ENCODE measurements at regions not wholly inside any gene's neighbourhood (a gene's known extent, or its start where the extent isn't known, plus 50 kb on each side); places are given as distances from the start of the nearest gene placed in this dataset.

GRCh38 chr4:96056346-96056934, 216.5 kb downstream of the PDHA2 start:
- POLR2A ChIA-PET: no interaction called here
- intact Hi-C loops (cut with micrococcal nuclease; ENCODE audit: unreplicated experiment) (no loop called here), in situ Hi-C loops (cut with HindIII; ENCODE audit: low pct_unique_long_range_greater_than_20kb, low sequenced_read_pairs) (no loop called here)
- no TSS peak for BruUV-seq (replicated peaks)
- no peak for TF ChIP-seq POLR2AphosphoS5 (IDR thresholded peaks at IDR 0.05; ENCODE audit: low read depth, low read length)
- TF ChIP-seq CTCF (IDR thresholded peaks at IDR 0.05): no peak
- no peak for TF ChIP-seq REST (IDR thresholded peaks at IDR 0.05; ENCODE audit: insufficient read depth in 1 of 2, low read depth in 2 of 2, low read length in 1 of 2)
- no peak for TF ChIP-seq SIN3A (IDR thresholded peaks at IDR 0.05; ENCODE audit: borderline replicate concordance, insufficient read depth, low read depth, low read length)
- no peak for TF ChIP-seq TCF7L2 (IDR thresholded peaks at IDR 0.05; ENCODE audit: low read depth, low read length)
- no peaks in the 10 kb centered on the region for H3K27me3 ChIP-seq (ENCODE audit: control insufficient read depth, insufficient read depth, low read length)
- DNase-seq (ENCODE audit: low read depth, low spot score) (no peak), ATAC-seq (no peak)
- H3K27ac ChIP-seq (ENCODE audit: low read length): no peak overlapping the region
- CTCF ChIA-PET: no interaction called here
- H3K36me3 ChIP-seq (ENCODE audit: control insufficient read depth, insufficient read depth, low read length): no peaks in the 10 kb centered on the region
- no peak overlapping the region for H3K4me3 ChIP-seq (ENCODE audit: low read depth in 2 of 2, low read length in 2 of 2)
- H3K9me3 ChIP-seq (ENCODE audit: control insufficient read depth, insufficient read depth, low read depth, low read length): no peaks in the 10 kb centered on the region
- no peaks in the 10 kb centered on the region for H3K4me1 ChIP-seq (ENCODE audit: control insufficient read depth, insufficient read depth, low read length)

- intact Hi-C loops (cut with micrococcal nuclease; ENCODE audit: unreplicated experiment): no loop called here
- no peaks in the 10 kb centered on the region for H3K4me1 ChIP-seq (ENCODE audit: control insufficient read depth, insufficient read depth, low read length)
- POLR2A ChIA-PET: no interaction called here
- no TSS peak for BruUV-seq (replicated peaks)
- no peaks in the 10 kb centered on the region for H3K27me3 ChIP-seq (ENCODE audit: control insufficient read depth, insufficient read depth, low read length)
- no peaks in the 10 kb centered on the region for H3K9me3 ChIP-seq (ENCODE audit: control insufficient read depth, insufficient read depth, low read depth, low read length)
- in situ Hi-C loops (cut with HindIII; ENCODE audit: low pct_unique_long_range_greater_than_20kb, low sequenced_read_pairs): no loop called here
- no peak for ATAC-seq
- CTCF ChIA-PET: no interaction called here
- no peak overlapping the region for H3K27ac ChIP-seq (ENCODE audit: low read length)
- H3K36me3 ChIP-seq (ENCODE audit: control insufficient read depth, insufficient read depth, low read length): no peaks in the 10 kb centered on the region
- no peak for DNase-seq (ENCODE audit: low read depth, low spot score)
- no peak overlapping the region for H3K4me3 ChIP-seq (ENCODE audit: low read depth in 2 of 2, low read length in 2 of 2)
- TF ChIP-seq CTCF (IDR thresholded peaks at IDR 0.05): no peak
- TF ChIP-seq TCF7L2 (IDR thresholded peaks at IDR 0.05; ENCODE audit: low read depth, low read length): no peak
- no peak for TF ChIP-seq SIN3A (IDR thresholded peaks at IDR 0.05; ENCODE audit: borderline replicate concordance, insufficient read depth, low read depth, low read length)
These were observed 223.7 kb downstream of the PDHA2 start for GRCh38 chr4:96063639-96064038.

All from Panc1 (cell line).